Endothelial cell of umbilical vein (primary cell): ENCODE measurements at regions not wholly inside any gene's neighbourhood (a gene's known extent, or its start where the extent isn't known, plus 50 kb on each side); places are given as distances from the start of the nearest gene placed in this dataset.

Experiments used
- BruUV-seq: library from RNA; stranded (reverse); fragments of 400-500 nt; replicated peaks from 2 replicates; lab custom pipeline; 2021; lab: Mats Ljungman, UMichigan
- CTCF ChIA-PET: fragments of 300-600, 350-600 bp; sonication (Branson Sonifier 250); formaldehyde crosslinking; loops from one replicate; lab custom pipeline; 2021; ENCODE audit warnings: antibody characterized with exemption, inconsistent platforms; lab: Charles Lee
- POLR2A ChIA-PET: fragments of 300-600, 350-600 bp; sonication (Branson Sonifier 250); formaldehyde crosslinking; loops from one replicate; lab custom pipeline; 2021; ENCODE audit warnings: antibody characterized with exemption, inconsistent platforms; lab: Charles Lee
- DNase-seq: peaks from one replicate; pipeline ENCODE4 v3.0.0-alpha.2; 2011; ENCODE audit warnings: low read depth, low spot score
- FAIRE-seq: peaks from 2 replicates; lab custom pipeline; 2011; peaks lifted over from hg19 to GRCh38; lab: Jason Lieb, UNC
- H2AFZ ChIP-seq: 2 replicates; pipeline ENCODE4 v1.6.0; 2012; ENCODE audit warnings: low read depth, low read length, control low read depth, inconsistent platforms
- H3K27ac ChIP-seq: 2 replicates; pipeline ENCODE4 v1.5.1; 2011; ENCODE audit warnings: low read depth, mild to moderate bottlenecking, control low read depth, low read length, moderate library complexity; ENCODE audit not compliant: insufficient read depth
- H3K27me3 ChIP-seq, 2 experiments: 2 replicates each; pipeline versions ENCODE4 v1.6.0 to v1.6.1; 2011; ENCODE audit warnings: low read length in 2 of 2, mixed read lengths in 1 of 2; ENCODE audit not compliant: control insufficient read depth in 2 of 2, insufficient read depth in 2 of 2
- H3K36me3 ChIP-seq, 2 experiments: 2 replicates in 1 of 2; 3 replicates in 1 of 2; pipeline ENCODE4 v1.5.1; 2011; ENCODE audit warnings: low read length in 2 of 2, mild to moderate bottlenecking in 1 of 2, moderate library complexity in 1 of 2; ENCODE audit not compliant: control insufficient read depth in 2 of 2, insufficient read depth in 2 of 2; ENCODE audit errors: extremely low read depth in 1 of 2
- H3K4me1 ChIP-seq: 3 replicates; pipeline ENCODE4 v1.5.1; 2011; ENCODE audit warnings: mild to moderate bottlenecking, low read length; ENCODE audit not compliant: control insufficient read depth, insufficient read depth; ENCODE audit errors: extremely low read depth
- H3K4me2 ChIP-seq: 2 replicates; pipeline ENCODE4 v1.6.1; 2011; ENCODE audit warnings: low read length, control low read depth, mixed read lengths; ENCODE audit not compliant: insufficient read depth
- H3K4me3 ChIP-seq, 3 experiments: fragments of 200-600 bp in 1 of 3; sonication (generic), shearing (Covaris generic) in 1 of 3; replicated peaks in 1 of 3; 2 replicates each; pipeline ENCODE4 v1.5.1; 2011 to 2016; ENCODE audit warnings: control low read depth in 3 of 3, low read length in 3 of 3, mild to moderate bottlenecking in 2 of 3, inconsistent platforms in 1 of 3, low read depth in 1 of 3, moderate library complexity in 1 of 3; ENCODE audit not compliant: insufficient read depth in 1 of 3
- H3K79me2 ChIP-seq: 2 replicates; pipeline ENCODE4 v1.6.0; 2012; ENCODE audit warnings: low read length, inconsistent platforms; ENCODE audit not compliant: control insufficient read depth, insufficient read depth
- H3K9ac ChIP-seq: replicated peaks from 2 replicates; pipeline ENCODE3; 2011; ENCODE audit warnings: low read length, control low read depth; ENCODE audit not compliant: insufficient read depth; ENCODE audit errors: extremely low read depth
- H3K9me1 ChIP-seq: replicated peaks from 3 replicates; pipeline ENCODE4 v1.6.0; 2011; ENCODE audit warnings: mild to moderate bottlenecking, low read length; ENCODE audit not compliant: control insufficient read depth, insufficient read depth; ENCODE audit errors: extremely low read depth
- H3K9me3 ChIP-seq: replicated peaks from 2 replicates; pipeline ENCODE4 v1.5.1; 2012; ENCODE audit warnings: low read length, inconsistent platforms; ENCODE audit not compliant: control insufficient read depth, insufficient read depth
- H4K20me1 ChIP-seq: replicated peaks from 2 replicates; pipeline ENCODE3; 2011; ENCODE audit warnings: mild to moderate bottlenecking, low read length; ENCODE audit not compliant: control insufficient read depth, insufficient read depth; ENCODE audit errors: extremely low read depth
- CTCF ChIP-seq, 2 donors: IDR thresholded peaks; 1 replicate in 1 of 2; 2 replicates in 1 of 2; pipeline ENCODE4 v1.5.1; 2011; ENCODE audit warnings: low read length in 2 of 2, mild to moderate bottlenecking in 2 of 2, moderate library complexity in 2 of 2, control low read depth in 1 of 2, inconsistent platforms in 1 of 2, low read depth in 1 of 2; ENCODE audit not compliant: insufficient read depth in 1 of 2; ENCODE audit errors: extremely low read depth in 1 of 2
- EZH2 ChIP-seq: IDR thresholded peaks from 2 replicates; pipeline ENCODE4 v1.6.1; 2012; ENCODE audit warnings: borderline replicate concordance, low read depth, mild to moderate bottlenecking, moderate library complexity, low read length, inconsistent platforms; ENCODE audit not compliant: severe bottlenecking
- FOS ChIP-seq: IDR thresholded peaks from 2 replicates; pipeline ENCODE4 v1.6.1; 2011; ENCODE audit warnings: mild to moderate bottlenecking, low read length, moderate library complexity, borderline replicate concordance; ENCODE audit not compliant: insufficient read depth
- GATA2 ChIP-seq: IDR thresholded peaks from 2 replicates; pipeline ENCODE4 v1.7.0; 2011; ENCODE audit warnings: low read depth, mild to moderate bottlenecking, moderate library complexity, mixed read lengths, low read length; ENCODE audit not compliant: insufficient read length, insufficient read depth
- JUN ChIP-seq: IDR thresholded peaks from 2 replicates; pipeline ENCODE4 v1.6.1; 2011; ENCODE audit warnings: borderline replicate concordance, low read depth; ENCODE audit not compliant: insufficient read length, insufficient read depth
- MAX ChIP-seq: IDR thresholded peaks from 2 replicates; pipeline ENCODE4 v1.6.1; 2011; ENCODE audit not compliant: insufficient read depth, insufficient read length
- MYC ChIP-seq: IDR thresholded peaks from one replicate; pipeline ENCODE4 v1.6.1; 2011; ENCODE audit warnings: mild to moderate bottlenecking, low read depth, low read length
- POLR2AphosphoS5 ChIP-seq: IDR thresholded peaks from 2 replicates; pipeline ENCODE4 v1.6.1; 2012; ENCODE audit warnings: low read depth, mild to moderate bottlenecking, control low read depth, low read length, moderate library complexity; ENCODE audit not compliant: insufficient read depth
- dilution Hi-C: fragments of 300-500 bp; cut with MboI; formaldehyde crosslinking; loops from one replicate; pipeline ENCODE4 v1.15.0; 2019; ENCODE audit warnings: low sequenced_read_pairs; ENCODE audit not compliant: extremely low pct_ligation_motif_present
- intact Hi-C: fragments of 100-400 bp; cut with micrococcal nuclease; formaldehyde crosslinking; loops from one replicate; pipeline ENCODE4 v1.10.0; 2022

- Histone ChIP-seq H3K9me3 (no peaks in the 10 kb centered on the region), H3K27ac (no peak overlapping the region), H3K4me2 (no peak overlapping the region), H2AFZ (no peak overlapping the region), H3K4me3 (no peak overlapping the region), H3K36me3 (no peaks in the 10 kb centered on the region), H3K27me3 (peaks cover 0 to 3% of the 10 kb centered on the region in 2 experiments), H3K9me1 (no peaks in the 10 kb centered on the region), H4K20me1 (no peaks in the 10 kb centered on the region), H3K9ac (no peak overlapping the region), H3K4me1 (no peaks in the 10 kb centered on the region), H3K79me2 (no peaks in the 10 kb centered on the region)
- no peak for DNase-seq
- POLR2A ChIA-PET = no interaction called here
- no peak for FAIRE-seq
- no TSS peak for BruUV-seq
- CTCF ChIA-PET = interaction anchor here (0.9 kb wide), 1 partner anchor 23 kb away, joined by 4 read pairs; no protein-coding TSS in a partner anchor
- intact Hi-C loops = no loop called here
- dilution Hi-C loops = no loop called here
- TF ChIP-seq EZH2 (no peak), MYC (no peak), JUN (no peak), FOS (no peak), GATA2 (no peak), POLR2AphosphoS5 (no peak), MAX (no peak), CTCF (IDR thresholded peaks at IDR 0.05; ENCODE audit: extremely low read depth in 1 of 2, insufficient read depth in 1 of 2, low read depth in 1 of 2, low read length in 2 of 2) (no peak)
Measured at GRCh38 chr5:63101870-63102269, 523.3 kb downstream of the LRRC70 start.
